Central memory CD8-positive, alpha-beta T cell (primary cell): ENCODE measurements at regions not wholly inside any gene's neighbourhood (a gene's known extent, or its start where the extent isn't known, plus 50 kb on each side); places are given as distances from the start of the nearest gene placed in this dataset.
"Not testable (repeated sequence)": the region's sequence is repeated elsewhere in the genome, so short reads cannot be mapped to it uniquely, and the experiment has no call there.

Experiments used
- ATAC-seq: fragments of 150-1000 bp; cut with Tn5 transposase; replicated peaks from 2 replicates; pipeline ENCODE4 v1.10.0; 2022; ENCODE audit warnings: mild to moderate bottlenecking, moderate FRiP score, moderate number of reproducible peaks; ENCODE audit not compliant: poor library complexity, severe bottlenecking; ENCODE audit errors: extremely low read depth
- DNase-seq, 2 donors: peaks; one replicate each; pipeline ENCODE4 v3.0.0; 2021; ENCODE audit warnings: low spot score in 2 of 2
- H3K27ac Mint-ChIP-seq: one replicate; pipeline ENCODE4 v1.8.0; 2022; ENCODE audit warnings: low read depth, mild to moderate bottlenecking, moderate library complexity, mixed read lengths
- H3K27me3 Mint-ChIP-seq: one replicate; pipeline ENCODE4 v1.8.0; 2022; ENCODE audit warnings: mixed read lengths
- H3K36me3 Mint-ChIP-seq: one replicate; pipeline ENCODE4 v1.8.0; 2022; ENCODE audit warnings: mild to moderate bottlenecking, moderate library complexity, mixed read lengths; ENCODE audit not compliant: insufficient read depth
- H3K4me1 Mint-ChIP-seq: one replicate; pipeline ENCODE4 v1.8.0; 2022; ENCODE audit warnings: mixed read lengths
- H3K4me3 Mint-ChIP-seq: one replicate; pipeline ENCODE4 v1.8.0; 2022; ENCODE audit warnings: mild to moderate bottlenecking, moderate library complexity, mixed read lengths
- H3K9me3 Mint-ChIP-seq: one replicate; pipeline ENCODE4 v1.8.0; 2022; ENCODE audit warnings: mixed read lengths

- H3K27me3 Mint-ChIP-seq: peaks cover 33% of the 10 kb centered on the region
- peaks cover 31% of the 10 kb centered on the region for H3K9me3 Mint-ChIP-seq
- H3K27ac Mint-ChIP-seq: no peak overlapping the region
- no peak for DNase-seq
- no peaks in the 10 kb centered on the region for H3K4me1 Mint-ChIP-seq
- ATAC-seq: no peak
- H3K4me3 Mint-ChIP-seq: no peak overlapping the region
- no peaks in the 10 kb centered on the region for H3K36me3 Mint-ChIP-seq
Measured at GRCh38 chr3:177862962-177863491, 665.7 kb upstream of the TBL1XR1 start.

GRCh38 chr3:177871267-177871666, 665.0 kb upstream of the KCNMB2 start:
- H3K9me3 Mint-ChIP-seq: peaks cover 19% of the 10 kb centered on the region
- ATAC-seq: not testable (repeated sequence)

GRCh38 chr3:177878192-177878591, 658.0 kb upstream of the KCNMB2 start:
- Mint-ChIP-seq H3K27ac (no peak overlapping the region), H3K27me3 (peaks cover 6% of the 10 kb centered on the region), H3K9me3 (no peaks in the 10 kb centered on the region), H3K4me3 (no peak overlapping the region), H3K36me3 (no peaks in the 10 kb centered on the region), H3K4me1 (no peaks in the 10 kb centered on the region)
- no peak for ATAC-seq
- no peak for DNase-seq

More at GRCh38 chr3:177871267-177871666, 665.0 kb upstream of the KCNMB2 start:
- H3K4me1 Mint-ChIP-seq, DNase-seq, H3K36me3 Mint-ChIP-seq, H3K27me3 Mint-ChIP-seq, H3K27ac Mint-ChIP-seq, H3K4me3 Mint-ChIP-seq: not testable (repeated sequence)

GRCh38 chr3:177878957-177879356, 657.3 kb upstream of the KCNMB2 start:
- no peak for DNase-seq

GRCh38 chr3:177881351-177881750, 654.9 kb upstream of the KCNMB2 start:
- H3K4me1 Mint-ChIP-seq: no peaks in the 10 kb centered on the region
- H3K9me3 Mint-ChIP-seq: no peaks in the 10 kb centered on the region
- H3K4me3 Mint-ChIP-seq: no peak overlapping the region
- no peak overlapping the region for H3K27ac Mint-ChIP-seq
- peaks cover 9% of the 10 kb centered on the region for H3K27me3 Mint-ChIP-seq
- no peaks in the 10 kb centered on the region for H3K36me3 Mint-ChIP-seq
- ATAC-seq (no peak), DNase-seq (no peak)

More at GRCh38 chr3:177878957-177879356, 657.3 kb upstream of the KCNMB2 start:
- H3K4me1 Mint-ChIP-seq: no peaks in the 10 kb centered on the region
- no peak overlapping the region for H3K4me3 Mint-ChIP-seq
- H3K9me3 Mint-ChIP-seq: no peaks in the 10 kb centered on the region
- H3K36me3 Mint-ChIP-seq: no peaks in the 10 kb centered on the region
- peaks cover 9% of the 10 kb centered on the region for H3K27me3 Mint-ChIP-seq
- no peak overlapping the region for H3K27ac Mint-ChIP-seq
- ATAC-seq: no peak

- H3K27me3 Mint-ChIP-seq: peaks cover 9% of the 10 kb centered on the region
- DNase-seq: no peak
- no peak for ATAC-seq
- no peaks in the 10 kb centered on the region for H3K9me3 Mint-ChIP-seq
- no peak overlapping the region for H3K27ac Mint-ChIP-seq
- H3K4me1 Mint-ChIP-seq: no peaks in the 10 kb centered on the region
- H3K4me3 Mint-ChIP-seq: no peak overlapping the region
- no peaks in the 10 kb centered on the region for H3K36me3 Mint-ChIP-seq
Measured at GRCh38 chr3:177882124-177882648, 654.0 kb upstream of the KCNMB2 start.

GRCh38 chr3:177883091-177883490, 653.1 kb upstream of the KCNMB2 start:
- Mint-ChIP-seq H3K36me3 (no peaks in the 10 kb centered on the region), H3K27me3 (peaks cover 9% of the 10 kb centered on the region), H3K9me3 (no peaks in the 10 kb centered on the region), H3K27ac (no peak overlapping the region), H3K4me3 (no peak overlapping the region), H3K4me1 (no peaks in the 10 kb centered on the region)
- ATAC-seq: no peak
- no peak for DNase-seq

GRCh38 chr3:177883957-177884356, 652.3 kb upstream of the KCNMB2 start:
- no peak for ATAC-seq
- Mint-ChIP-seq H3K4me3 (no peak overlapping the region), H3K36me3 (no peaks in the 10 kb centered on the region)

GRCh38 chr3:177885063-177885462, 651.2 kb upstream of the KCNMB2 start:
- Mint-ChIP-seq H3K36me3 (no peaks in the 10 kb centered on the region), H3K27ac (no peak overlapping the region), H3K4me3 (no peak overlapping the region), H3K27me3 (peaks cover 9% of the 10 kb centered on the region), H3K4me1 (no peaks in the 10 kb centered on the region), H3K9me3 (no peaks in the 10 kb centered on the region)
- DNase-seq (no peak), ATAC-seq (no peak)

More at GRCh38 chr3:177883957-177884356, 652.3 kb upstream of the KCNMB2 start:
- no peak for DNase-seq
- Mint-ChIP-seq H3K9me3 (no peaks in the 10 kb centered on the region), H3K27ac (no peak overlapping the region), H3K4me1 (no peaks in the 10 kb centered on the region), H3K27me3 (peaks cover 9% of the 10 kb centered on the region)

GRCh38 chr3:177886501-177886900, 649.7 kb upstream of the KCNMB2 start:
- H3K27me3 Mint-ChIP-seq: peaks cover 9% of the 10 kb centered on the region
- DNase-seq: no peak
- no peaks in the 10 kb centered on the region for H3K9me3 Mint-ChIP-seq
- no peak overlapping the region for H3K4me3 Mint-ChIP-seq
- no peaks in the 10 kb centered on the region for H3K36me3 Mint-ChIP-seq
- no peak overlapping the region for H3K27ac Mint-ChIP-seq
- ATAC-seq: no peak
- H3K4me1 Mint-ChIP-seq: no peaks in the 10 kb centered on the region

GRCh38 chr3:177887475-177887874, 648.8 kb upstream of the KCNMB2 start:
- Mint-ChIP-seq H3K36me3 (no peaks in the 10 kb centered on the region), H3K27ac (no peak overlapping the region), H3K9me3 (no peaks in the 10 kb centered on the region), H3K4me3 (no peak overlapping the region), H3K4me1 (no peaks in the 10 kb centered on the region), H3K27me3 (peaks cover 9% of the 10 kb centered on the region)
- no peak for ATAC-seq
- no peak for DNase-seq

- Mint-ChIP-seq H3K9me3 (no peaks in the 10 kb centered on the region), H3K4me1 (no peaks in the 10 kb centered on the region), H3K27me3 (no peaks in the 10 kb centered on the region), H3K36me3 (no peaks in the 10 kb centered on the region), H3K4me3 (no peak overlapping the region), H3K27ac (no peak overlapping the region)
- DNase-seq: no peak
- no peak for ATAC-seq
Measured at GRCh38 chr3:177889161-177889560, 647.1 kb upstream of the KCNMB2 start.

- H3K27ac Mint-ChIP-seq: no peak overlapping the region
- H3K36me3 Mint-ChIP-seq: no peaks in the 10 kb centered on the region
- no peaks in the 10 kb centered on the region for H3K4me1 Mint-ChIP-seq
- H3K4me3 Mint-ChIP-seq: no peak overlapping the region
- no peak for ATAC-seq
- H3K27me3 Mint-ChIP-seq: no peaks in the 10 kb centered on the region
- no peaks in the 10 kb centered on the region for H3K9me3 Mint-ChIP-seq
- no peak for DNase-seq
Measured at GRCh38 chr3:177889652-177890358, 646.4 kb upstream of the KCNMB2 start.
